H7 (cell line): ENCODE measurements at regions not wholly inside any gene's neighbourhood (a gene's known extent, or its start where the extent isn't known, plus 50 kb on each side); places are given as distances from the start of the nearest gene placed in this dataset.

Experiments
- DNase-seq: peaks from one replicate; pipeline ENCODE4 v3.0.0; 2012
- H3K27me3 ChIP-seq: 2 replicates; pipeline ENCODE4 v1.6.0; 2011; ENCODE audit warnings: mild to moderate bottlenecking, low read length; ENCODE audit not compliant: control insufficient read depth, insufficient read depth
- H3K36me3 ChIP-seq: replicated peaks from 2 replicates; pipeline ENCODE4 v1.5.1; 2011; ENCODE audit warnings: low read length; ENCODE audit not compliant: control insufficient read depth, insufficient read depth
- H3K4me3 ChIP-seq: 2 replicates; pipeline ENCODE4 v1.5.1; 2011; ENCODE audit warnings: low read depth, mild to moderate bottlenecking, control low read depth, low read length, moderate library complexity; ENCODE audit not compliant: insufficient read depth

- no peak for DNase-seq
- H3K4me3 ChIP-seq = no peak overlapping the region
Measured at GRCh38 chr18:22114526-22115321, 54.7 kb upstream of the GATA6 start.

DNA sequence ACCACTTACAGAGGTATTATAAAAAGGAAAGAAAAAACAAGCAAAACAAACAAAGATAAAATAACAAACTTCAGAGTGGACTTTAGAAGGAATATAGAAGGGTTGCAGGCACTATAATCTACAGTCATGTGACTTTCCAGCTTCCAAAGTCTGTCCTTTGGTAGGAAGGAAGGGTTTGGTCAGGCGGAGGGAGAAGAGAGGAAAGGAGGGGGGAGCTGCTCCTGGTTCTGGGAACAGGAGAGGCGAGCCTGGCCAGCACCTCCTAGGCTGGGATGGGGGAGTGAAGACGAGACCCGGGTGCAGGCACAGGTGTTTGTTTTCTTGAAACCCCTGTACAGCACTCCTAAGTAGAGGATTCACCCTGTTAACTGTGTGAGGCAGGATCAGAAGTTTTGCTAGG lies 53.8 kb upstream of the GATA6 start:
- H3K4me3 ChIP-seq = no peak overlapping the region
- peak; percentile 38 for DNase-seq
- H3K27me3 ChIP-seq = no peaks in the 10 kb centered on the region
- H3K36me3 ChIP-seq = no peaks in the 10 kb centered on the region

More at GRCh38 chr18:22114526-22115321, 54.7 kb upstream of the GATA6 start:
- Histone ChIP-seq H3K27me3 (no peaks in the 10 kb centered on the region), H3K36me3 (no peaks in the 10 kb centered on the region)
